ENCODE measurements at regions not wholly inside any gene's neighbourhood (a gene's known extent, or its start where the extent isn't known, plus 50 kb on each side); places are given as distances from the start of the nearest gene placed in this dataset.

- H3K36me3 ChIP-seq (ENCODE audit: control insufficient read depth, low read length): no peaks in the 10 kb centered on the region
- no peaks in the 10 kb centered on the region for H3K9me3 ChIP-seq (ENCODE audit: control insufficient read depth, insufficient read depth, low read length)
- H3K9me2 ChIP-seq (replicated peaks; ENCODE audit: control insufficient read depth, low read length): no peaks in the 10 kb centered on the region
- no peak overlapping the region for H3K4me3 ChIP-seq (ENCODE audit: low read length)
- H3K27ac ChIP-seq (ENCODE audit: low read depth, low read length): no peak overlapping the region
- no peak for TF ChIP-seq EZH2phosphoT487 (IDR thresholded peaks at IDR 0.05; ENCODE audit: borderline replicate concordance, low read length)
- no peak for TF ChIP-seq CTCF (IDR thresholded peaks at IDR 0.05; ENCODE audit: low read depth, low read length, poor library complexity, severe bottlenecking)
- H3K27me3 ChIP-seq (ENCODE audit: control insufficient read depth, low read length): peaks cover 29% of the 10 kb centered on the region
- no peak overlapping the region for H3K4me2 ChIP-seq (ENCODE audit: low read length)
- no peaks in the 10 kb centered on the region for H3F3A ChIP-seq (ENCODE audit: control insufficient read depth, insufficient read depth)
- H3K4me1 ChIP-seq (ENCODE audit: control insufficient read depth, low read length): no peaks in the 10 kb centered on the region
- H4K20me1 ChIP-seq (ENCODE audit: control insufficient read depth, insufficient read depth, low read depth, low read length): no peaks in the 10 kb centered on the region
- H3K79me2 ChIP-seq (ENCODE audit: control insufficient read depth, low read length): no peaks in the 10 kb centered on the region
Measured at GRCh38 chr17:77858291-77859034, 100.0 kb upstream of the TNRC6C start.

- H3K4me2 ChIP-seq (ENCODE audit: low read length): no peak overlapping the region
- peaks cover 33% of the 10 kb centered on the region for H3K27me3 ChIP-seq (ENCODE audit: control insufficient read depth, low read length)
- H3K4me1 ChIP-seq (ENCODE audit: control insufficient read depth, low read length): no peaks in the 10 kb centered on the region
- H4K20me1 ChIP-seq (ENCODE audit: control insufficient read depth, insufficient read depth, low read depth, low read length): no peaks in the 10 kb centered on the region
- no peaks in the 10 kb centered on the region for H3K36me3 ChIP-seq (ENCODE audit: control insufficient read depth, low read length)
- no peak overlapping the region for H3K4me3 ChIP-seq (ENCODE audit: low read length)
- no peaks in the 10 kb centered on the region for H3F3A ChIP-seq (ENCODE audit: control insufficient read depth, insufficient read depth)
- TF ChIP-seq CTCF (IDR thresholded peaks at IDR 0.05; ENCODE audit: low read depth, low read length, poor library complexity, severe bottlenecking) (no peak), EZH2phosphoT487 (IDR thresholded peaks at IDR 0.05; ENCODE audit: borderline replicate concordance, low read length) (no peak)
- no peaks in the 10 kb centered on the region for H3K9me3 ChIP-seq (ENCODE audit: control insufficient read depth, insufficient read depth, low read length)
- H3K9me2 ChIP-seq (replicated peaks; ENCODE audit: control insufficient read depth, low read length): no peaks in the 10 kb centered on the region
- H3K27ac ChIP-seq (ENCODE audit: low read depth, low read length): no peak overlapping the region
- no peaks in the 10 kb centered on the region for H3K79me2 ChIP-seq (ENCODE audit: control insufficient read depth, low read length)
Measured at GRCh38 chr17:77859035-77859810, 99.3 kb upstream of the TNRC6C start.

GRCh38 chr17:77861133-77861695 is 97.3 kb upstream of the TNRC6C start:
- TF ChIP-seq EZH2phosphoT487 (IDR thresholded peaks at IDR 0.05; ENCODE audit: borderline replicate concordance, low read length): no peak
- no peak for TF ChIP-seq CTCF (IDR thresholded peaks at IDR 0.05; ENCODE audit: low read depth, low read length, poor library complexity, severe bottlenecking)
- H3K9me3 ChIP-seq (ENCODE audit: control insufficient read depth, insufficient read depth, low read length): no peaks in the 10 kb centered on the region

More at GRCh38 chr17:77861133-77861695, 97.3 kb upstream of the TNRC6C start:
- H3K27ac ChIP-seq (ENCODE audit: low read depth, low read length): no peak overlapping the region
- H3K4me1 ChIP-seq (ENCODE audit: control insufficient read depth, low read length): no peaks in the 10 kb centered on the region
- no peak overlapping the region for H3K4me3 ChIP-seq (ENCODE audit: low read length)
- H3K4me2 ChIP-seq (ENCODE audit: low read length): no peak overlapping the region
- peaks cover 33% of the 10 kb centered on the region for H3K27me3 ChIP-seq (ENCODE audit: control insufficient read depth, low read length)
- H3F3A ChIP-seq (ENCODE audit: control insufficient read depth, insufficient read depth): no peaks in the 10 kb centered on the region
- no peaks in the 10 kb centered on the region for H3K79me2 ChIP-seq (ENCODE audit: control insufficient read depth, low read length)
- no peaks in the 10 kb centered on the region for H3K9me2 ChIP-seq (replicated peaks; ENCODE audit: control insufficient read depth, low read length)
- H3K36me3 ChIP-seq (ENCODE audit: control insufficient read depth, low read length): no peaks in the 10 kb centered on the region
- H4K20me1 ChIP-seq (ENCODE audit: control insufficient read depth, insufficient read depth, low read depth, low read length): no peaks in the 10 kb centered on the region
